ENCODE measurements at regions not wholly inside any gene's neighbourhood (a gene's known extent, or its start where the extent isn't known, plus 50 kb on each side); places are given as distances from the start of the nearest gene placed in this dataset.
"Not testable (repeated sequence)": the region's sequence is repeated elsewhere in the genome, so short reads cannot be mapped to it uniquely, and the experiment has no call there.

DNA sequence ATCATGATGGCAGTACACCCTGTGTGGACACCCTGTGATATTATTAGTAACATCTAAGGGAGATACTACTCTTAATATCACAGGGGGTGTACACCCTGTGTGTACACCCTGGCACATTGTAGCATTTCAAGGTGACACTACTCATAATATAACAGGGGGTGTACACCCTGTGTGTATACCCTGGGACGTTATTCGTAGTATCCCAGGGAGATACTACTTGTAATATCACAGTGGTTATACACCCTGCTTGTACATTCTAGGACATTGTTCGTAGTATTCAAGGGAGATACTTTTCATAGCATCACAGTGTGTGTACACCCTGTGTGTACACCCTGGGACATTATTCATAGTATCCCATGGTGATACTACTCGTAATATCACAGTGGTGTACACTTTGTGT lies 67.4 kb upstream of the CNIH3 start:
- WGBS (ENCODE audit: extremely low coverage, insufficient coverage, insufficient read length) = no CpG with 5 or more reads among the region's 4 CpGs
- H3K14ac ChIP-seq (ENCODE audit: low read length) = no peak overlapping the region
- no peak overlapping the region for H4K8ac ChIP-seq (ENCODE audit: low read depth, low read length)

DNA sequence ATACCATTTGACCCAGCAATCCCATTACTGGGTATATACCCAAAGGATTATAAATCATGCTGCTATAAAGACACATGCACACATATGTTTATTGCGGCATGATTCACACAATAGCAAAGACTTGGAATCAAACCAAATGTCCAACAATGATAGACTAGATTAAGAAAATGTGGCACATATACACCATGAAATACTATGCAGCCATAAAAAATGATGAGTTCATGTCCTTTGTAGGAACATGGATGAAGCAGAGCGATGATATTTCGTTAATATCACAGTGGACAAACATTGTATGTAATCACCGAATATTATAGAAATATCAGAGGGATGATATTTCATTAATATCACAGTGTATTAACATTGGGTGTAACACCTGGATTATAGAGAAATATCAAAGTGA lies 64.9 kb upstream of the CNIH3 start:
- H3K79me1 ChIP-seq (ENCODE audit: low read length); H3K4me2 ChIP-seq (ENCODE audit: low read length); H3K4me3 ChIP-seq (ENCODE audit: low read depth, low read length); H3K27me3 ChIP-seq (ENCODE audit: insufficient read depth, low read length); H2AK5ac ChIP-seq (ENCODE audit: low read length); H3K4ac ChIP-seq (ENCODE audit: low read depth, low read length); H3K36me3 ChIP-seq (ENCODE audit: control insufficient read depth in 1 of 2, insufficient read depth in 2 of 2, low read length in 2 of 2); H3K4me1 ChIP-seq (ENCODE audit: control insufficient read depth in 1 of 2, insufficient read depth in 2 of 2, low read length in 2 of 2); H4K12ac ChIP-seq (ENCODE audit: low read depth, low read length); H4K8ac ChIP-seq (ENCODE audit: low read depth, low read length); DNase-seq; H3K14ac ChIP-seq (ENCODE audit: low read length); H2BK12ac ChIP-seq (ENCODE audit: low read length); H3K27ac ChIP-seq (ENCODE audit: low read depth, low read length); H3K79me2 ChIP-seq (ENCODE audit: control insufficient read depth, insufficient read depth, low read length, poor library complexity); H2AFZ ChIP-seq (ENCODE audit: insufficient read depth, low read length, poor library complexity); H2BK120ac ChIP-seq (ENCODE audit: insufficient read depth, low read length, poor library complexity); H4K91ac ChIP-seq (ENCODE audit: low read depth, low read length); H3K18ac ChIP-seq (ENCODE audit: low read length); H3K9ac ChIP-seq (ENCODE audit: low read length); H3K23ac ChIP-seq (ENCODE audit: low read length); H3K9me3 ChIP-seq (ENCODE audit: insufficient read depth, low read depth, low read length); H2BK5ac ChIP-seq (ENCODE audit: low read depth, low read length, poor library complexity): not testable (repeated sequence)
- no CpG with 5 or more reads among the region's 4 CpGs for WGBS (ENCODE audit: extremely low coverage, insufficient coverage, insufficient read length)

More for the DNA sequence above, 67.4 kb upstream of the CNIH3 start:
- H3K23ac ChIP-seq (ENCODE audit: low read length) = no peak overlapping the region
- no peak overlapping the region for H2BK12ac ChIP-seq (ENCODE audit: low read length)
- H3K4ac ChIP-seq (ENCODE audit: low read depth, low read length) = no peak overlapping the region
- H2AK5ac ChIP-seq (ENCODE audit: low read length) = no peak overlapping the region
- H2AFZ ChIP-seq (ENCODE audit: insufficient read depth, low read length, poor library complexity) = no peak overlapping the region
- no peaks in the 10 kb centered on the region for H3K36me3 ChIP-seq (ENCODE audit: control insufficient read depth in 1 of 2, insufficient read depth in 2 of 2, low read length in 2 of 2)
- no peak overlapping the region for H3K18ac ChIP-seq (ENCODE audit: low read length)
- no peak overlapping the region for H2BK120ac ChIP-seq (ENCODE audit: insufficient read depth, low read length, poor library complexity)
- H3K9me3 ChIP-seq (ENCODE audit: insufficient read depth, low read depth, low read length) = no peaks in the 10 kb centered on the region
- H2BK5ac ChIP-seq (ENCODE audit: low read depth, low read length, poor library complexity) = no peak overlapping the region
- no peak overlapping the region for H4K12ac ChIP-seq (ENCODE audit: low read depth, low read length)
- H3K27me3 ChIP-seq (ENCODE audit: insufficient read depth, low read length) = no peaks in the 10 kb centered on the region
- no peak overlapping the region for H3K9ac ChIP-seq (ENCODE audit: low read length)
- no peak overlapping the region for H3K4me2 ChIP-seq (ENCODE audit: low read length)
- H3K79me1 ChIP-seq (ENCODE audit: low read length) = peaks cover 2% of the 10 kb centered on the region
- H3K4me1 ChIP-seq (ENCODE audit: control insufficient read depth in 1 of 2, insufficient read depth in 2 of 2, low read length in 2 of 2) = peaks cover 2 to 5% of the 10 kb centered on the region in 2 experiments
- no peak overlapping the region for H3K27ac ChIP-seq (ENCODE audit: low read depth, low read length)
- DNase-seq = no peak
- no peak overlapping the region for H4K91ac ChIP-seq (ENCODE audit: low read depth, low read length)
- no peaks in the 10 kb centered on the region for H3K79me2 ChIP-seq (ENCODE audit: control insufficient read depth, insufficient read depth, low read length, poor library complexity)
- no peak overlapping the region for H3K4me3 ChIP-seq (ENCODE audit: low read depth, low read length)

DNA sequence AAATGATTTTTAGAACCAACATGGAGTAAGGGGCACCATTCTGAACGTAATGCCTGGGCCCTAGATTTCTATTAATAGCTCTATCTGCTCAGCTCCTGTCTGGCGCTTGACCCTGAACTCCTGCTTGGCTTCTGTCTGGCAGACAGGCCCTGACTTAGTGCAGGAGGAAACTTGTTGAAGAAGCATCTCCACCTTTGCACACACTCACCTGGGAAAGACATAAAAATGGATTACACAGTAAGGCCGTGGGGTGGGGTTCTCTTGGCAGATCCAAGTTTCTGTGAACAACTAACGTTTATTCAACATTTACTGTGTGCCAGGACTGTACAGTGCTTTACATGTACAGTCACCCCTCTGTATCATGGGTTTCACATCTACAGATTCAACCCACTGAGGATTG lies 62.1 kb upstream of the CNIH3 start:
- H3K27me3 ChIP-seq (ENCODE audit: insufficient read depth, low read length) = no peaks in the 10 kb centered on the region
- no CpG with 5 or more reads among the region's 4 CpGs for WGBS (ENCODE audit: extremely low coverage, insufficient coverage, insufficient read length)

DNA sequence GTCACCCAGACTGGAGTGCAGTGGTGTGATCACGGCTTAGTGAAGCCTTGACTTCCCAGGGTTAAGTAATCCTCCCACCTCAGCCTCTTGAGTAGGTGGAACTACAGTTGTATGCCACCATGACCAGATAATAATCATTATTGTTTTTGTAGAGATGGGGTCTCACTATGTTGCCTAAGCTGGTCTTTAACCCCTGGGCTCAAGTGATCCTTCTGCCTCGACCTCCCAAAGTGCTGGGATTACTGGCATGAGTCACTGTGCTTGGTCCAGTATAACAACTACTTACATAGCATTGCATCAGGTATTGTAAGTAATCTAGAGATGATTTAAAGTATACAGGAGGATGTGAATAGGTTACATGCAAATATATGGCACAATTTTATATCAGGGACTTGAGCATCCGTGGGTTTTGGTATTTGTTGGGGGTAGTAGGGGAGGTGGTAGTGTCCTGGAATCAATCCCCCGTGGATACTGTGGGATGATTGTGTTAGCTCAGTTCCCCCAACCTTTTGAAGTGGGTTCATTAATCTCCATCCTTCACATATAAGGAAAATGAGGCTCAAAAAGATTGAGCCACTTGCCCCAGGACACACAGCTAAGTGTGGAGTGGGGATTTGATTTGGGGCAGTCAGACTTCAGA lies 61.4 kb upstream of the CNIH3 start:
- Histone ChIP-seq H3K27ac (ENCODE audit: low read depth, low read length) (no peak overlapping the region), H3K79me2 (ENCODE audit: control insufficient read depth, insufficient read depth, low read length, poor library complexity) (no peaks in the 10 kb centered on the region), H3K23ac (ENCODE audit: low read length) (no peak overlapping the region), H3K4me2 (ENCODE audit: low read length) (no peak overlapping the region), H3K27me3 (ENCODE audit: insufficient read depth, low read length) (no peaks in the 10 kb centered on the region), H3K18ac (ENCODE audit: low read length) (no peak overlapping the region), H2AFZ (ENCODE audit: insufficient read depth, low read length, poor library complexity) (no peak overlapping the region), H4K8ac (ENCODE audit: low read depth, low read length) (no peak overlapping the region), H4K91ac (ENCODE audit: low read depth, low read length) (no peak overlapping the region), H2BK12ac (ENCODE audit: low read length) (no peak overlapping the region), H3K4me1 (ENCODE audit: control insufficient read depth in 1 of 2, insufficient read depth in 2 of 2, low read length in 2 of 2) (no peaks in the 10 kb centered on the region), H3K79me1 (ENCODE audit: low read length) (no peaks in the 10 kb centered on the region), H3K4me3 (ENCODE audit: low read depth, low read length) (no peak overlapping the region), H3K4ac (ENCODE audit: low read depth, low read length) (no peak overlapping the region), H3K14ac (ENCODE audit: low read length) (no peak overlapping the region), H2BK5ac (ENCODE audit: low read depth, low read length, poor library complexity) (no peak overlapping the region), H3K9ac (ENCODE audit: low read length) (no peak overlapping the region), H3K9me3 (ENCODE audit: insufficient read depth, low read depth, low read length) (no peaks in the 10 kb centered on the region), H3K36me3 (ENCODE audit: control insufficient read depth in 1 of 2, insufficient read depth in 2 of 2, low read length in 2 of 2) (no peaks in the 10 kb centered on the region), H4K12ac (ENCODE audit: low read depth, low read length) (no peak overlapping the region), H2BK120ac (ENCODE audit: insufficient read depth, low read length, poor library complexity) (no peak overlapping the region), H2AK5ac (ENCODE audit: low read length) (no peak overlapping the region)
- no CpG with 5 or more reads among the region's 4 CpGs for WGBS (ENCODE audit: extremely low coverage, insufficient coverage, insufficient read length)
- DNase-seq = no peak

More for the DNA sequence above, 62.1 kb upstream of the CNIH3 start:
- no peak for DNase-seq
- Histone ChIP-seq H3K4me1 (ENCODE audit: control insufficient read depth in 1 of 2, insufficient read depth in 2 of 2, low read length in 2 of 2) (no peaks in the 10 kb centered on the region), H3K27ac (ENCODE audit: low read depth, low read length) (no peak overlapping the region), H3K79me2 (ENCODE audit: control insufficient read depth, insufficient read depth, low read length, poor library complexity) (no peaks in the 10 kb centered on the region), H3K4me3 (ENCODE audit: low read depth, low read length) (no peak overlapping the region), H4K91ac (ENCODE audit: low read depth, low read length) (no peak overlapping the region), H4K12ac (ENCODE audit: low read depth, low read length) (no peak overlapping the region), H2AK5ac (ENCODE audit: low read length) (no peak overlapping the region), H3K23ac (ENCODE audit: low read length) (no peak overlapping the region), H3K18ac (ENCODE audit: low read length) (no peak overlapping the region), H3K4me2 (ENCODE audit: low read length) (no peak overlapping the region), H2AFZ (ENCODE audit: insufficient read depth, low read length, poor library complexity) (no peak overlapping the region), H2BK12ac (ENCODE audit: low read length) (no peak overlapping the region), H3K36me3 (ENCODE audit: control insufficient read depth in 1 of 2, insufficient read depth in 2 of 2, low read length in 2 of 2) (no peaks in the 10 kb centered on the region), H3K79me1 (ENCODE audit: low read length) (no peaks in the 10 kb centered on the region), H4K8ac (ENCODE audit: low read depth, low read length) (no peak overlapping the region), H3K14ac (ENCODE audit: low read length) (no peak overlapping the region), H2BK5ac (ENCODE audit: low read depth, low read length, poor library complexity) (no peak overlapping the region), H3K9ac (ENCODE audit: low read length) (no peak overlapping the region), H2BK120ac (ENCODE audit: insufficient read depth, low read length, poor library complexity) (no peak overlapping the region), H3K9me3 (ENCODE audit: insufficient read depth, low read depth, low read length) (no peaks in the 10 kb centered on the region), H3K4ac (ENCODE audit: low read depth, low read length) (no peak overlapping the region)
